ENCODE measurements at regions not wholly inside any gene's neighbourhood (a gene's known extent, or its start where the extent isn't known, plus 50 kb on each side); places are given as distances from the start of the nearest gene placed in this dataset.

GRCh38 chr6:43979525-43979924, 147.7 kb downstream of the MRPL14 start:
- TF ChIP-seq CTCF (IDR thresholded peaks at IDR 0.05 in 4 of 5, conservative IDR thresholded peaks at IDR 0.05 in 1 of 5): no peak
- TF ChIP-seq POLR2A (IDR thresholded peaks at IDR 0.05): no peak
